GM12872 (cell line): ENCODE measurements at regions not wholly inside any gene's neighbourhood (a gene's known extent, or its start where the extent isn't known, plus 50 kb on each side); places are given as distances from the start of the nearest gene placed in this dataset.

Experiments
- TF ChIP-seq, protein P1 (sequence below): IDR thresholded peaks from 3 replicates; pipeline ENCODE4 v1.5.1; 2011; ENCODE audit warnings: low read depth, mild to moderate bottlenecking, low read length, moderate library complexity; ENCODE audit not compliant: insufficient read depth

DNA sequence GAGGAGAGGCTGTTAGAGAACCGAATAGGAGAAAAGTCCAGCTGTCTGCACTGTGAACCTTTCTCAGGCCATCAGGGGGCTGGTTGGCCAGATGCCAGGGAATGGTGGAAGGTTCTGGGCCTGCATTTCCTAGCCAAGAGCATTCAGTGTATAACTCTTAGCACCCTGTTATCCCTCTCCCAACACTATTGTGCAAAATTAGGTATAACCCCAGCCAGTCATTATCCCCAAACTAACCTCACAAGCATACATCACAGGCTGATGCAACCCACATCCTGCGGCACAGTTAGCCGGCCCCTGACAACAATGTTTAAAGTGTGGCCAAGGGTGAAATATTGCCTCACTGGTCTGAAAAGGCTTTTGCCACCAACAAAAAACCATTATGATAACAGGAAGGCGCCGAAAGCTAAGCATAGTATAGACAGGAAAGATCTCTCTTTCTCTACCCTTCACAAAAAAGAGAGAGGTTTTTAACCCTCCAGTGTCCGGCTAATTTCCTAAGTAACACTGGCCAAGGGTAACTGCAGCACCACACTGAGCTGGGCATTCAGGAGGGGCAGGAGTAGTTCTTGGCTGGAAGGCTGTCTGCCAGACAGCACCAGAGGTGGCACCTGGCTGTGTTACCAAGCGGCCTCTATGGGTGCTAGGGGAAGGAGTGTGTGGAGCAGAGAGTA lies 77.3 kb upstream of the BCAR3 start:
- TF ChIP-seq, protein P1, sequence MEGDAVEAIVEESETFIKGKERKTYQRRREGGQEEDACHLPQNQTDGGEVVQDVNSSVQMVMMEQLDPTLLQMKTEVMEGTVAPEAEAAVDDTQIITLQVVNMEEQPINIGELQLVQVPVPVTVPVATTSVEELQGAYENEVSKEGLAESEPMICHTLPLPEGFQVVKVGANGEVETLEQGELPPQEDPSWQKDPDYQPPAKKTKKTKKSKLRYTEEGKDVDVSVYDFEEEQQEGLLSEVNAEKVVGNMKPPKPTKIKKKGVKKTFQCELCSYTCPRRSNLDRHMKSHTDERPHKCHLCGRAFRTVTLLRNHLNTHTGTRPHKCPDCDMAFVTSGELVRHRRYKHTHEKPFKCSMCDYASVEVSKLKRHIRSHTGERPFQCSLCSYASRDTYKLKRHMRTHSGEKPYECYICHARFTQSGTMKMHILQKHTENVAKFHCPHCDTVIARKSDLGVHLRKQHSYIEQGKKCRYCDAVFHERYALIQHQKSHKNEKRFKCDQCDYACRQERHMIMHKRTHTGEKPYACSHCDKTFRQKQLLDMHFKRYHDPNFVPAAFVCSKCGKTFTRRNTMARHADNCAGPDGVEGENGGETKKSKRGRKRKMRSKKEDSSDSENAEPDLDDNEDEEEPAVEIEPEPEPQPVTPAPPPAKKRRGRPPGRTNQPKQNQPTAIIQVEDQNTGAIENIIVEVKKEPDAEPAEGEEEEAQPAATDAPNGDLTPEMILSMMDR = no peak

DNA sequence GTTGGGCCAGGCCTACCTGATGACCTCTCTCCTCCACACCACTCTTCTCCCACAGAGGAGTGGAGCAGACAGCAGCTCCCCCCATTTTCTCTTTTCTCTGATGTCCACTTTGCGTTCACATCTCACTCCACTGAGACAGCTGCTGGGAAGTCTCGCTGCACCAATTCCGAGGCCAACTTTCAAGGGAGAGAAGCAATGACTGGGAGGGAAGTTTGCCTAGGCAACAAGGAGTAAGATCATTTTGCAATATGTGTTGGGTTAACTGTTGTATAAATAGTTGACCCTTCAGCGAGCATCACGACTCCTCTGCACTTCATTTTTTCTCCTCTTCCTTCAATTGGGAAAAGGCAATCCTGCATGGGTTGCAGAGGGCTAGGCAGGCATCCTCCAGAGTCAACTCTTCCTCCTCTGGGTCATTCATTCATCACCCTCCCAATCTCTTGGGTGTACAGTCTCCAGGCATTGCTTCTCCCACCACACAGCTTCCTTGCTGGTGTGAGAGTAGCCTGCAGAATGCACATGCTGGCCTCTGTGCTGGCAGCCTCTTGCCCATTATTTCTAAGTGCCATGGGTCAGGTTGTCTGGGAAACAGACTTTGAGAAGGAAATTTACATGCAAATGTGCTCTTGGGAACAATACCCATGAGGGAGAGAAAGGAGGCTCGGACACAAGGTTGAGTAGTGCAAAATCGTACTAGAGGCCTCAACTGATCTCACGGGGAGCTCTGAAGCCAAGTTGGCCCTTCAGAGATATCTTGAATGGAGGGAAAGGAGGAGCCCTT lies 75.8 kb upstream of the BCAR3 start:
- TF ChIP-seq, protein P1 = no peak

DNA sequence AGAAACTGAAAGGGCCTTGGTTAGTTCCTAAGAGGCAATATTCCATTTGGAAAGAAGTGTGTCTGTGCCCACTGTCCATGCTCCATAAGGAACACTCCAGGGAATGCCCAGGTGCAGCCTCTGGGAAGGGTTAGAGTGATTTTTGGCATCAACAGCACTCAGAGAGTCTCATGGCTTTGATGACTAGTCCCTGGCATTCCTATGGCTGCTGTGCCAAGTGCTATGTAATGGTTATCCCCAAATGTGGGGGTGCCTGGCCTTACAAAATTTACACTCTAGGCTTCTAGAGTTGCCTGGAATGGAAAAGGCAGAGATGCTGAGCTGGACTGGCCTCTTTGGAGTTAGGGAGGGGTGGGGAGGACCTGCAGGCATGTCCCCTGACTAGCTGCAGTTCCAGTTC lies 75.0 kb upstream of the BCAR3 start:
- TF ChIP-seq, protein P1 = no peak

DNA sequence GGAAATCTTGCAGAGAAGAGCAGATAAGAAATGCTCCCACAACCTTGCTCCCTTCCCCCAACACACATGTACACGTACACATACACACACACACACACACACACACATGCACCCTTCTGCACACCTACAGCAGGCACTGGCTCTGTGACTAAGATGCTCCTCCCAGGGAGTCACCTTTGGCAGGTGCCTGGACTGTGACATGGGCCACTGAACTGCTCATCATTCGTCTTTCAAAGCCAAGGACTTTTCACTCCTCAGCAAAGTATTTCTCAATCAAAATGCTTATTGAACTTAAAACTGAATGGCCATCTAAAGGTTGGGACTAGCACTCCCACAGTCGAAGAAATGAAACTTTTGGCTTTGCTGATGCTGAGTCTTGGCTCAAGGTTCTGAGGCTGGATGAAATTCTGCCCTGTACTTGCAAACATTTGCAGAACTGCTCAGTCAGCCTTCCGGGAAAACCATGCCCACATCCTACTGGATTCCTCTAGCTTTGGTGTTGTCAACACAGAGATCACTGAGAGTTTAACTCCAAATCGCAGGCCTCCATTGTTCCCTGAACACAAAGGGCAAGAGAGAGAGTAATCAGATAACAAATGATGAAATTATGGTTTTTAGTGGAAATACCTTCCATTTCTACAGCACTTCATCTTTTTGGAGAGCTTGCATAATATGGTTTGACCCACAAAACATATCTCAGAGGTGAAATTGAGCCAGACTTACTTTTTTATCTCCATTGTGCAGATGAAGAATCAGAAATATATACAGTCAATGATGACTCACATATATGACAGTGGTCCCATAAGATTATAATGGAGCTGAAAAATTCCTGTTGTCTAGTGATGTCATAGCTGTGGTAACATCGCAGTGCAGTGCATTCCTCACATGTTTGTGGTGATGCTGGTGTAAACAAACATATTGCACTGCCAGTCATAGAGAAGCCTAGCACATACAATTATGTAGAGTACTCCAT lies 72.4 kb upstream of the BCAR3 start:
- TF ChIP-seq, protein P1 = no peak

DNA sequence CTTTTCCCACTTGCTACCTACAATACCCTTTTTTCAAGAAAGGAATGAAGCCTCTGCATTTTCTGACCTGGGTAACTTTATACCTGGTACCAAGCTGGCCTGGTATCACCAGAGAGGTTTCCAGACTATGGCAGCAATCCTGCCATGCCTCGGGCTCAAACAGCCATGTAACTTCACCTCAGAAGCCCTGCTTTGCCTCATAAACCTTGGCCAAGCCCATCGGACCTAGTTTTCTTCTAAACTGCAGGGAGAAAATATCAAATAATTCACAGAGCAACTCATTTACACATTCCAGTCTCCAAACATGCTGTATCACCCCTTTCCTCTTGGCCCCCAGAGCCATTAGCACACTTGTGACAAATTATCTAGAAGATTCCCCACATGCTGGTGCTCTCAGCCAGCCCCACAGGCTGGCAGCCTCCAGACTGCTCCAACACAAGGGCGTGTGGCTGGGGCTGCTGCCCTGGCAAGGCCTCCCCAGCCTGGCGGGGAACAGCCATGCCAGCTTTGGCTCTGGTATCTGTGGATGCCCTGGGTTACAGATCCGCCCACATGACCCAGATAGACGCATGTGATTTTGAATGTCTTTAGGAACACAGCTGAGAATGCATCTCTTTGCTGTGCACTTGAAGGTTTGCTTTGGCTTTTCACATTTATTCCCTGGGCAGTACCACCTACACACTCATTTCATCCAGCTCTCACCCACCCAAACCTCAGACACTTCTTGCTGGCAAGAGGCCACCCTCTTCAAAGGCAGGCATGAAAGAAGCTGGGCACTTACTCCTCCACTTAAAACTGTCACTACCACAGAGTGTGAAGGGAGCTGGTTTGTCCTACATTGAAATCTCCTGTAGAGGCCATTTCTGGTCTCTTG lies 70.0 kb upstream of the BCAR3 start:
- TF ChIP-seq, protein P1 = no peak

DNA sequence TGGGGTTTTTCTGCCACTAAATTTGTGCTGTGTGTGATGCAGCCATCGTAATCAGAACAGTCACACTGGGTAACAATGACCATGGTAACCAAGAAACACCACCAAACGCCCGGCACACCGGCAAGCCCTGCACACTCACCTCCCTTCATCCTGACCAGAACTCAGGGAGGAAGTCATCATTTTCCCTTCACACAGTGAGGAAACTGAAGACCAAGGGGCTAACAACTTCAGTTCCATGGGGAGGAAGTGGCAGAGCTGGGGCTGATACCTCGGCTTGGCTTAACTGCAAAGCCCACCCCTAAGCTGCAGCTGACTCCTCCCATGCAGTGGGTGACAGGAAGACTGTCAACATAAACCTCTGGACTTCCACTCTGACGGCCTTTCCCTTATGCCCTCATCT lies 69.3 kb upstream of the BCAR3 start:
- TF ChIP-seq, protein P1 = no peak
